Mesodermal cell (in vitro differentiated cells): ENCODE measurements at regions not wholly inside any gene's neighbourhood (a gene's known extent, or its start where the extent isn't known, plus 50 kb on each side); places are given as distances from the start of the nearest gene placed in this dataset.
A peak's percentile ranks its signal among the peaks of the same experiment; 100 is the strongest.

Experiments
- H3K27ac ChIP-seq: 2 replicates; pipeline ENCODE4 v1.7.0; 2013; ENCODE audit warnings: mild to moderate bottlenecking, low read depth, low read length, moderate library complexity; ENCODE audit not compliant: severe bottlenecking
- H3K36me3 ChIP-seq: 2 replicates; pipeline ENCODE4 v1.7.1; 2013; ENCODE audit warnings: mild to moderate bottlenecking, low read length, moderate library complexity; ENCODE audit not compliant: control insufficient read depth, insufficient read depth
- H3K4me1 ChIP-seq: one replicate; pipeline ENCODE4 v1.7.1; 2013; ENCODE audit warnings: mild to moderate bottlenecking, low read length; ENCODE audit not compliant: insufficient read depth, control insufficient read depth, poor library complexity, severe bottlenecking
- H3K4me3 ChIP-seq: 2 replicates; pipeline ENCODE4 v1.7.0; 2013; ENCODE audit warnings: low read length, control low read depth, mild to moderate bottlenecking; ENCODE audit not compliant: insufficient read depth, poor library complexity, severe bottlenecking; ENCODE audit errors: extremely low read depth
- H3K9me3 ChIP-seq: 2 replicates; pipeline ENCODE4 v1.7.1; 2013; ENCODE audit warnings: mild to moderate bottlenecking, low read length, moderate library complexity; ENCODE audit not compliant: control insufficient read depth
- WGBS, 2 experiments: methylation state at CpG; one replicate each; pipeline ENCODE4 v1.1.5; 2013; ENCODE audit warnings: missing lambda C conversion rate in 2 of 2; ENCODE audit not compliant: insufficient coverage in 2 of 2; 5-methylcytosine and 5-hydroxymethylcytosine counted together

DNA sequence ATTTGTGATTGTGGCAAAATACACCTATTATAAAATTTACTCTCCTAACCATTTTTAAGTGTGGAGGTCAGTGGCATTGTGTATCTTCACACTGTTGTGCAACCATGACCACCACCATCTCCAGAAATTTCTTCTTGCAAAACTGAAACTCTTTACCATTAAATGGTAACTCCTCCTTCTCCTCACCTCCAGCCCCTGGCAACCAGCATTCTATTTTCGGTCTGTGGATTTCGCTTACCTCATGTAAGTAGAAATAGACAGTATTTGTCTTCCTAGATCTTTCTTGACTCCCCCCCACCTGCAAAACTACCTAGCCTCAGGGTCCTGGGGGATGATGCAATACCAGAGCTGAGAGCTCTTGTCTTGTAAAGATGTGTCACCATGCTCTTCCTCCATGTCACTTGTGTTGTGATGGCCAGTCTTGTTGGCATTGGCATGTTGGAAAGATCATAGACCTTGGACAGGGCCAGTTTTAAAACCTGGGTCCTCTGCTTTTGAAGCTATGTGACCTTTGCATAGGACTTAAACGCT lies 71.1 kb upstream of the EMX2 start:
- Histone ChIP-seq H3K27ac (no peak overlapping the region), H3K4me3 (no peak overlapping the region), H3K4me1 (no peaks in the 10 kb centered on the region), H3K36me3 (no peaks in the 10 kb centered on the region), H3K9me3 (no peaks in the 10 kb centered on the region)
- WGBS, 2 experiments, result 67 to 100% methylated on average over 1 of the region's 3 CpGs

DNA sequence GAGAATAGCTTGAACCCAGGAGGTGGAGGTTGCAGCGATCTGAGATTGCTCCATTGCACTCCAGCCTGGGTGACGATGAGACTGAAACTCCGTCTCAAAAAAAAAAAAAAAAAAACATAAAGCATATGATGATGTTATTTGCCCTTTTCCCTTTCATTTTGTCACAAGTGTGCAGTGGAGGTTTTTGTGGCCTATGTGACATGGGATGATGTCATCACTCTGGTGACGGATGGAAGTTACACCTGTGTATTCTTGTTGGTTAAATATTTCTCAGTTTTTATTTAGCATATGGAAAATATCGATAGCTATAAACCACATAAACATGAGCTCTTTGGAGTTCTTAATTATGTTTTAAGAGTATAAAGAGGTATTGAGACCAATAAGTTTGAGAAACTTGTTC lies 71.8 kb upstream of the EMX2 start:
- H3K4me3 ChIP-seq, result no peak overlapping the region
- no peaks in the 10 kb centered on the region for H3K9me3 ChIP-seq
- H3K36me3 ChIP-seq, result no peaks in the 10 kb centered on the region
- 100% methylated on average over 1 of the region's 5 CpGs for WGBS, 2 experiments
- no peak overlapping the region for H3K27ac ChIP-seq
- H3K4me1 ChIP-seq, result no peaks in the 10 kb centered on the region

DNA sequence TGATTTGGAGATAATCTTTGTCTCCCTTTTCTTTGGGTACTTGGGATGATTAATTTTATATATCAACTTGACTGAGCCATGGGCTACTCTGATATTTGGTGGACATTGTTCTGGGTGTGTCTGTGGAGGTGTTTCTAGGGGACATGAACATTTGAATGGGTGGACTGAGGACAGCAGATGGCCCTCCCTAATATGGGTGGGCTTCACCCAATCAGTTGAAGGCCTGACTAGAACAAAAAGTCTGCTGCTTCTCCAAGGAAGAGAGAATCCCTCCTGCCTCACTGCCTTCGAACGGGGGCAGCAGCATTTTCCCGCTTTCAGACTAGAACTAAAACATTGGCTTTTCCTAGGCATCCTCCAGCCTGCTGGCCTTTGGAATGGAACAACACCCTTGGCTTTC lies 73.9 kb upstream of the EMX2 start:
- Histone ChIP-seq H3K4me1 (no peaks in the 10 kb centered on the region), H3K9me3 (no peaks in the 10 kb centered on the region), H3K27ac (no peak overlapping the region), H3K36me3 (no peaks in the 10 kb centered on the region), H3K4me3 (no peak overlapping the region)
- 95 to 96% methylated on average over 3 of the region's 3 CpGs for WGBS, 2 experiments

DNA sequence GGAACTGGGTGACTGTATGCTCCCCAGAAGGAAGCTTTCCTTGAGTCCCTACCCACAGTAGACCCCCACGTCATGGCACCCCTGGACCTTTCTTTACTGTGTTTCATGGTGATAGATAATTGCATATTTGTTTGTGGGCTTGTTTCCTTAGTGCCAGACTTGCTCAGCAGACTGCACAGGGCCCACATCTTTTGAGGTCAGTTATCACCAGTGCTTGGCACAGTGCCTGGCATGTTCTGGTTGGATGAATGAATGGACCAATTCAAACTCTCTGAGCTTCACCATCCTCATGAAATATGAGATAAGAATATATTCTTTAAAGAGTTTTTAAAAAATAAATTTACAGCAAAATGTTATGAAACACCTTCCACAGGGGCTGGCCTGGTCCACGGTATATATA lies 78.4 kb upstream of the EMX2 start:
- Histone ChIP-seq H3K9me3 (peaks cover 7% of the 10 kb centered on the region), H3K4me3 (no peak overlapping the region), H3K27ac (no peak overlapping the region), H3K4me1 (peaks cover 4% of the 10 kb centered on the region), H3K36me3 (no peaks in the 10 kb centered on the region)
- no CpG with 5 or more reads among the region's 2 CpGs for WGBS, 2 experiments

DNA sequence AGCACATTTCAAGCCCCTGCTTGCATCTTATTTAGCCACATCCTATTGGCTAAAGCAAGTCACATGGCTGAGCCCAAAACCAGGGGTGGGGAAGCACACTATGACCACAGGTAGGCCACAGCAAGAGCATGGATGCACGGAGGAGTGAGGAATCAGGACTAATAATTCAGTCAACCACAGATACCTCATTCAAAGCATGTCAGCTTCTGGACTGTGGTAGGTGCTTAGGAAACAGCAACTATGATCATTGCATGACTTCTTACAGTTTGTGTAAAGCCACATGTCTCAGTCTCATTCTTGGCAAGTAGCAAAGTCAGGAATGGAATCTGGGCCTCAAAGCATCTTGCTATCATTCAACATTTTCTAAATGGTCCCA lies 79.0 kb upstream of the EMX2 start:
- H3K4me3 ChIP-seq, result no peak overlapping the region
- 60% methylated on average over 1 of the region's 1 CpG; no CpG with 5 or more reads in 1 of the 2 experiments for WGBS, 2 experiments
- peaks cover 4% of the 10 kb centered on the region for H3K4me1 ChIP-seq
- H3K27ac ChIP-seq, result no peak overlapping the region
- H3K9me3 ChIP-seq, result peaks cover 7% of the 10 kb centered on the region
- no peaks in the 10 kb centered on the region for H3K36me3 ChIP-seq

DNA sequence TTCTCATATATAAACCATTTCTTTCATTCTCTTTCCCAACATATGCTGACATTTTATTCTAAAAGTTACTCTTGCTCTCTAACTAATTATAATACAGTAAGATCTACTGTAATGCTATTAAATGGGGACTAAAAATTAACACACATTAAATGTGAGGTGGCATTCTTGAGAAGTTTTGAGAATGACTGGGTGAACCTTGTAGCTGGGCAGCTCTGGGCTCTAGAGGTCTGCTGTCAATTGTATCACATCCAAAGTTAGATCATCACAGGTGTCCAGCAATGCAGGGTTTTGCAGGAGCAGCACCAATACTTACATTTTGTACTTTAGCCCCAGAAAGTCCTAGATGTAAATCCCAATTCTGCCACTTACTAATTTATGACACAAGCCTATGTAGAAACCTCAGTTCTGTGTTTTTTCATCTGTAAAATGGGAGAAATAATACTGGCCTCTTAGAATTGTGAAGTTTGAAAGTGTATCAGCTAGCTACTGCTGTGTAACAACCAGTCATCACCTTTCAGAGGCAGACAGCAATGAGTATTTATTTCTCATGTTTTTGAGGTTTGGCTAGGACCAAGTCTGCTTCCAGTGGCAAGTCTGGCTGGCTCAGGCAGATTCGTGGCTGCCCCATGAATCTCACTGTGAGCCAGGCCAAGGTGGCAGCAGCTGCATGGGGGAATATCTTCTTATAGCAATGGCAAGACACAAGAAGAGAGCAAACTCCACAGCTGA lies 79.6 kb upstream of the EMX2 start:
- WGBS, 2 experiments, result 60 to 80% methylated on average over 1 of the region's 1 CpG
- Histone ChIP-seq H3K9me3 (peaks cover 7% of the 10 kb centered on the region), H3K27ac (peak overlapping the region; percentile 72), H3K36me3 (no peaks in the 10 kb centered on the region), H3K4me3 (no peak overlapping the region), H3K4me1 (peaks cover 4% of the 10 kb centered on the region)

DNA sequence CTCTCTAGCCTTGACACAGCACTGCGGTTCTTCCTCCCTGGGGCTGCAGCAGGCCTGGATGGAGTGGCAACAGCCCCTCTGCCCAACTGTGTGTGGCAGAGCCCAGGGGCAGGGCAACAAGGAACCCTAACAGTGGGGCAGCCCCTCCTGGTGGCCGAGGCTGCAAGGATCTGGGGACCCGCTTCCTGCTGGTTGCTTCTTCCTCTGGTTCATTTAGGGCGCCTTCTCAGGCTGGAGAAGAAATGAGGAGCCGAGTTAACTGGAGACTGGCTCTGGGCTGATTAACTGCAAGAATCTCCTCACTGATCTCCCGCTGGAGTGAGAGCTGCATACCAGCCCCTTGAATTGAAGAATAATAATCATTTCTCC lies 80.1 kb upstream of the EMX2 start:
- Histone ChIP-seq H3K27ac (peak overlapping the region; percentile 72), H3K36me3 (no peaks in the 10 kb centered on the region), H3K4me1 (peaks cover 10% of the 10 kb centered on the region), H3K4me3 (no peak overlapping the region), H3K9me3 (peaks cover 7% of the 10 kb centered on the region)
- WGBS, 2 experiments, result 70 to 79% methylated on average over 5 of the region's 6 CpGs

DNA sequence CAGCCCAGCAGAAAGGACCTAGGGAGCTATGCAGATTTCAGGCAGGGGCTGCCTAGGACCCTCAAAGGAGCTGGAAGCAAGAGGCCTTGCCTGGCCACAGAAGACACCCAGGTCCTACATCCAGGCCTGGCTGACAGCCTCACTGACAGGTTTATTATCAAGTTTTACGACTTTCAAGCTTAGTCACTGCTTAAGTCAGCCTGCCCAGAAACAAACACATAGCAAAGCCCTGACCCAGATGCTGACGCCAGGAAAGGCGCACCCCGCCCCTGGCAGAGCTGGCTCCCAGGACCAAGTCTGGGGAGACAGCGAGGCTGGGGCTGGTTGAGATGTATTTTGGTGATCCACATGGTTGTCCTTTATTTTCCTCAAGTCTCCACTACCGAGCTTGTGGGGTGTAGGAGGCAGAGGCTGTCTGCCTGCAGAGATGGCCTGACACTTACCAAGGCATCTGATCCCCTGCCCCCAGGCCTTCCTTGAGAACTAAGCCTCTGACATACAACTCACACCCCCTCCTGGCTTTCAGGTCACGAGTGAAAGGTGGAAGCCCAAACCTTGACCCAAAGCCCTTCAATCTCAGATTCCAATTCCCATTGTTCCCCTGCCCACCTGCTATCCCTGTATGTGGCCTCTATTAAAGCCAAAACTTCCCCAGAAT lies 80.7 kb upstream of the EMX2 start:
- no peak overlapping the region for H3K4me3 ChIP-seq
- peak overlapping the region; percentile 72 for H3K27ac ChIP-seq
- H3K9me3 ChIP-seq, result peaks cover 7% of the 10 kb centered on the region
- peaks cover 15% of the 10 kb centered on the region for H3K4me1 ChIP-seq
- 56 to 67% methylated on average over 4 of the region's 7 CpGs for WGBS, 2 experiments
- H3K36me3 ChIP-seq, result no peaks in the 10 kb centered on the region

DNA sequence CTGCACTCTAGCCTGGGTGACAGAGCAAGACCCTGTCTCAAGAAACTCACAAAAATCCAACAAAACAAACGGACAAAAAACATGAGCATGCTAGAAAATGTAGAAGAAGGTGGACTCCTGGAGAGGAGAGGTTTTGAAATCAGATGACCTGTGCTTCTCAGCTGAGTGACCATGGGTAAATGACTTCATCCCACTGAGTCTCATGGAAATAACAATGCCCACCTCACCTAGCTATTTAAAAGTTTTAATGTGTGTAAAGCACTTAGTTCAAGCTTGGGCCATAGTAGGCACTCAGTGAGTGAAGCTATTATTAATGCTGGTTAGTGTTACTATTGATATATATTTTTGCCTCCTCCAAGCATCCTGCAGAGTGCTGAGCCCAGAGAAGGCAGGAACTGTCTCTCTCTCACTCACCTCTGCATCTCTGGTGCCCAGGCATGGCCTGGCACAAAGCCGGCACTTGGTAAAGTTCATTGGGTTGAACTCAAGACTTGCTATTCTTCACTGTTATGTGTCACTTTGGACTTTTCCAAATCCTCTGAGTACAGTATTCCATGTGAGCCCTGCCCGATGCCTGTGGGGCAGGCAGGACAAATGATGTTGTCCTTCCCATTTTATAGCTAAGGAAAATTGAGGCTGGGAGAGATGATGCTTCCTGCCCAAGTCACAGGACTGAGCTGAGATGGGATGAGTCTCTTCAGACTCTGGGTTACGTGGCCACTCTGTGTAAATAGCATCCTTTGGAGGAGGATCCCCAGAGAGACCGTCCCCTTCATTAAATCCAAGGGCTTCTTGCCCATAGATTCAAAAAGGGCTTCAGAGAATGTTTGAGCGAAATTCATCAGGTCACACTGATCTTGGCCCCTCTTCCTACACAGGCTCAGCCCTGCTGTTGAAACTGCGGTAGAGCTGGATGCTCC lies 81.4 kb upstream of the EMX2 start:
- no peak overlapping the region for H3K4me3 ChIP-seq
- H3K4me1 ChIP-seq, result peaks cover 17% of the 10 kb centered on the region
- no peaks in the 10 kb centered on the region for H3K36me3 ChIP-seq
- WGBS, 2 experiments, result 86 to 98% methylated on average over 5 to 6 of the region's 7 CpGs
- peak overlapping the region; percentile 19 for H3K27ac ChIP-seq
- H3K9me3 ChIP-seq, result peaks cover 7% of the 10 kb centered on the region

DNA sequence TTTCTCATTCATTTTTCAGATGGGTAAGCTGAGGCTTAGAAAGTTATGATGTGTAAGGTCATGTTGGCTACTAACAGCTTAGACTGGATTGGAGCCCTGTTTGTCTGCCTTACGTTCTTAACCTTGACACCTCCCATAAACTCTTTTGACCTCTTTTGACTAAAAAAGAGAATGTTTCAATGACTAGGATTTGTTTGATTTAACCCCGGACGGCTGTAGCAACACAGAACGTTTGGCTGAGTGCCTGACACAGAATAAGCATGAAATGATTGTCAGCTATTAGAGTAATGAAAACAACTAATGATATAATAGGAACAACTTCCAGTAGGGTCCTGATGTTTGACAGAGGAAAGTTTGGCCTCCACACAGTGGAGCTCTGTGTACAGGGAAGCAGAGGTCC lies 83.3 kb upstream of the PDZD8 start:
- no peaks in the 10 kb centered on the region for H3K36me3 ChIP-seq
- 83% methylated on average over 3 of the region's 4 CpGs; no CpG with 5 or more reads in 1 of the 2 experiments for WGBS, 2 experiments
- H3K4me1 ChIP-seq, result peaks cover 17% of the 10 kb centered on the region
- peaks cover 7% of the 10 kb centered on the region for H3K9me3 ChIP-seq
- no peak overlapping the region for H3K27ac ChIP-seq
- no peak overlapping the region for H3K4me3 ChIP-seq
